ENCODE measurements at regions not wholly inside any gene's neighbourhood (a gene's known extent, or its start where the extent isn't known, plus 50 kb on each side); places are given as distances from the start of the nearest gene placed in this dataset.
"Not testable (repeated sequence)": the region's sequence is repeated elsewhere in the genome, so short reads cannot be mapped to it uniquely, and the experiment has no call there.

GRCh38 chr15:20346082-20346805, 195.4 kb downstream of the GOLGA6L6 start:
- DNase-seq (ENCODE audit: low read depth in 2 of 2), result no peak

DNA sequence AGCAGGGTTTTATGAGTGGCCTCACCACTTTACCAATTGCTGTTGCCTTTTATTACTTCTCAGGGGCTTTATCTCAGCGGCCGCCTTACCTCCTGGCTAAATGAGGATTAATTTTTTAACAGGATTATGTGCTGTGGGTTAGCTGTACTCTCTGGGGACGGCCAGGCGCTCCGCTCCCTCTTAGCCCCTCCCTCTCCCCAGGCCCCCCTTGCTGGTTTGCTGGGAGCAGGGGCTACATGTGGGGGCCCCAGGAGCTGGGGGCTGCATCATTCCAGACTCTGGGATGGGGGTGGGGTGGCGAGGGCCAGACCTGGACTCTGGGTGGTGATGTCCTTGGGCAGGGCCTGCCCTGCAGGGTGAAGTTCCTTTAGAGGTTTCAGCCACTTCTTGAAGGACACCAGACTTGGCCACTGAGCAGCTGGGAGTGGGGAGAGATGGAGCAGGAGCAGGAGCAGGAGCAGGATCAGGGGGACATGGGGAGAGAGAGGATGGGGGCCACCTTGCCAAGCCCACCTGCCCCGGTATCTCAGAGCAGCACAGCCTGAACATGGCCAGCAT, 196.1 kb downstream of the GOLGA6L6 start:
- no peak for DNase-seq (ENCODE audit: low read depth in 2 of 2)

- DNase-seq (ENCODE audit: low read depth in 2 of 2), result no peak
These were observed 196.8 kb downstream of the GOLGA6L6 start for GRCh38 chr15:20344601-20345400.

GRCh38 chr15:20343395-20344211, 198.0 kb downstream of the GOLGA6L6 start:
- not testable (repeated sequence) for DNase-seq (ENCODE audit: low read depth in 2 of 2)

GRCh38 chr15:20342601-20343394, 198.8 kb downstream of the GOLGA6L6 start:
- not testable (repeated sequence) for DNase-seq (ENCODE audit: low read depth in 2 of 2)

DNA sequence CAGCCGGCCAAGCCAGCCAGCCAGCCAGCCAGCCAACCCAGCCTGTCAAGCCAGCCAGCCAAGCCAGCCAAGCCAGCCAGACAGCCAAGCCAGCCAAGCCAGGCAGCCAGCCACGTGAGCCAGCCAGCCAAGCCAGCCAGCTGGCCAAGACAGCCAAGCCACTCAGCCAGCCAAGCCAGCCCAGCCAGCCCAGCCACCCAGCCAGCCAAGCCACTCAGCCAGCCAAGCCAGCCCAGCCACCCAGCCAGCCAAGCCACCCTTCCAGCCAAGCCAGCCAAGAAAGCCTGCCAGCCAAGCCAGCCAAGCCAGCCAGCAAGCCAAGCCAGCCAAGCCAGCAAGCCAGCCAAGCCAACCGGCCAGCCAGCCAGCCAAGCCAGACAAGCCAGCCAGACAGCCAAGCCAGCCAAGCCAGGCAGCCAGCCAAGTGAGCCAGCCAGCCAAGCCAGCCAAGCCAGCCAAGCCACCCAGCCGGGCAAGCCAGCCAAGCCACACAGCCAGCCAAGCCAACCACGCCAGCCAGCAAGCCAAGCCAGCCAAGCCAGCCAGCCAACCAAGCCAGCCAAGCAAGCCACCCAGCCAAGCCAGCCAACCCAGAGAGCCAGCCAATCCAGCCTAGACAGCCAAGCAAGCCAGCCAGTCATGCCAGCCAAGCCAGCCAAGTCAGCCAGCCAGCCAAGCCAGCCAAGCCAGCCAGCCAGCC, 199.5 kb downstream of the GOLGA6L6 start:
- DNase-seq (ENCODE audit: low read depth in 2 of 2), result no peak

- DNase-seq (ENCODE audit: low read depth in 2 of 2), result no peak
These were observed 200.5 kb downstream of the GOLGA6L6 start for GRCh38 chr15:20340931-20341661.

GRCh38 chr15:20340331-20340811, 201.2 kb downstream of the GOLGA6L6 start:
- no peak for DNase-seq (ENCODE audit: low read depth in 2 of 2)

GRCh38 chr15:20339086-20339791, 202.4 kb downstream of the GOLGA6L6 start:
- DNase-seq (ENCODE audit: low read depth in 2 of 2), result not testable (repeated sequence)

GRCh38 chr15:20338671-20339070, 202.9 kb downstream of the GOLGA6L6 start:
- not testable (repeated sequence) for DNase-seq (ENCODE audit: low read depth in 2 of 2)

GRCh38 chr15:20337238-20337637, 204.4 kb downstream of the GOLGA6L6 start:
- not testable (repeated sequence) for DNase-seq (ENCODE audit: low read depth in 2 of 2)

DNA sequence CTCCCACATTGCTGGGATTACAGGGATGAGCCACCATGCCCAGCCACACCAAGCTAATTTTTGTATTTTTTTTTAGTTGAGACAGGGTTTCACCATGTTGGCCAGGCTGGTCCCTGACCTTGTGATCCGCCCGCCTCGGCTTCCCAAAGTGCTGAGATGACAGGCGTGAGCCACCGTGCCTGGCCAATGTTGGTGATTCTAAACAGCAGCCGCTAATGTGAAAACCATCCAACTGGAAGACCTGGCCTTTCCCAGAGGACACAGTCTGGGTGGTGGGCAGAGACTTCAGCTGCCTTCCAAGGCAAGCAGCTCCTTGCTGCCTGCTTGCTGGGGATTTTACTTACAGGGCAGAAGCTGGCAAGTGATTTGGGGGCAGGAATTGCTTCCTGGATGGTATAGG, 207.1 kb downstream of the GOLGA6L6 start:
- DNase-seq (ENCODE audit: low read depth in 2 of 2), result not testable (repeated sequence)

GRCh38 chr15:20325751-20326150, 215.8 kb downstream of the GOLGA6L6 start:
- not testable (repeated sequence) for DNase-seq (ENCODE audit: low read depth in 2 of 2)

DNA sequence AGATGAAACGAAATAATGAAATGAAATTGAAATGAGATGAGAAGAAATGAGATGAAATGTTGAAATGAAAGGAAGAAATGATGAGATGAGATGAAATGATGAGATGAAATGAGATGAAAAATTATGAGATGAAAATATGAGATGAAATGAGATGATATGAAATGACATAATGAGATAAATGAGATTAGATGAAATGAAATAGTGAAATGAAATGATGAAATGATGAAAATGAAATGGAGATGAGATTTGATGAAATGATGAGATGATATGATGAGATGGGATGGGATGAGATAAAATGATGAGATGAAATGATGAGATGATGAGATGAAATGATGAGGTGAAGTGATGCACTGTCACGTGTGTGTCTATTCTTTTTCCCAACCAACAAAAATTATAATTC, 224.5 kb downstream of the GOLGA6L6 start:
- DNase-seq (ENCODE audit: low read depth in 2 of 2), result not testable (repeated sequence)

GRCh38 chr15:20311014-20311680, 230.5 kb downstream of the GOLGA6L6 start:
- DNase-seq (ENCODE audit: low read depth in 2 of 2), result not testable (repeated sequence)

DNA sequence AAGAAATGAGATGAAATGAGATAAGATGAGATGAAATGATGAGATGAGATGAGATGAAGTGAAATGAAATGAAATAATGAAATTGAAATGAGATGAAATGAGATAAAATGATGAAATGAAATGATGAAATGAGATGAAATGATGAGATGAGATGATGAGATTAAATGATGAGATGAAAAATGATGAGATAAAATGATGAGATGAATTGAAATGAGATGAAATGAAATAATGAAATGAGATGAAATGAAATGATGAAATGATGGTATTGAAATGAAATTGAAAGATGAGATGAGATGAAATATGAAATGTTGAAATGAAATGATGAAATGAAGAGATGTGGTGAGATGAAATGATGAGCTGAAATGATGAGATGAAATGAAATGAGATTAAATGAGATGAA, 231.0 kb downstream of the GOLGA6L6 start:
- DNase-seq (ENCODE audit: low read depth in 2 of 2), result no peak

DNA sequence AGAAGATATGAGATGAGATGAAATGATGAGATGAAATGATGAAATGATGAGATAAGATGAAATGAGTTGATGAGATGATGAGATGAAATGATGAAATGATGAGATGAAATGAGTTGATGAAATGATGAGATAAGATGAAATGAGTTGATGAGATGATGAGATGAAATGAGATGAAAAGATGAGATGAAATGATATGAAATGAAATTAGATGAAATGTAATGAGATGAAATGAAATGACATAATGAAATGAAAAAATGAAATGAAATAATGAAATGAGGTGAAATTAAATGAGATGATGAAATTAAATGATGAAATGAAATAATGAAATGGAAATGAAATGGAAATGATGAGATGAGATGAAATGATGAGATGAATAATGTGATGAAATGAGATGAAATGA, 231.6 kb downstream of the GOLGA6L6 start:
- DNase-seq (ENCODE audit: low read depth in 2 of 2), result not testable (repeated sequence)

DNA sequence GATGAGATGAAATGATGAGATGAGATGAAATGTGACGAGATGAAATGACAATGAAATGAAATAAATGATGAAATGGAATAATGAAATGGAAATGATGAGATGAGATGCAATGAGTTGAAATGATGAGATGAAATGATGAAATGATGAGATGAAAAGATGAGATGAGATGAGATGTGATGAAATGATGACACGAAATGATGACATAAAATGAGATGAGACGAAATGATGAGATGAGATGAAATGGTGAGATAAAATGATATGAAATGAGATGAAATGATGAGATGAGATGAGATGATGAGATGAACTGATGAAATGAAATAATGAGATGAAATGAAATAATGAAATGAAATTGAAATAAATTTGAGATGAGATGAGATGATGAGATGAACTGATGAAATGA, 232.2 kb downstream of the GOLGA6L6 start:
- DNase-seq (ENCODE audit: low read depth in 2 of 2), result not testable (repeated sequence)

All from activated CD8-positive, alpha-beta memory T cell treated with anti-CD3 and anti-CD28 coated beads for 4 hours (primary cell).